ENCODE measurements at regions not wholly inside any gene's neighbourhood (a gene's known extent, or its start where the extent isn't known, plus 50 kb on each side); places are given as distances from the start of the nearest gene placed in this dataset.

DNA sequence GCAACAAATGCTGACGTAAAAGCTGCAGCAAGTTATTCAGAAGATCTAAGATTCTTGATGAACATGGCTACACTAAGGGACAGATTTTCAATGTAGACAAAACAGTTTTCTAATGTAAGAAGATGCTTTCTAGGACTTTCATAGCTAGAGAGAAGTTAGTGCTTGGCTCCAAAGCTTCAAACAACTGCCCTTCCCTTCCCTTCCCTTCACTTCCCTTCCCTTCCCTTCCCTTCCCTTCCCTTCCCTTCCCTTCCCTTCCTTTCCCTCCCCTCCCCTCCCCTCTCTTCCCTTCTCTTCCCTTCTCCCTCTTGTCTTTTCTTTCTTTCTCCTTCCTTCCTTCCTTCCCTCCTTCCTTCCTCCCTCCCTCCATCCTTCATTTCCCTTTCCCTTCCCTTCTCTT is 365.3 kb upstream of the ADGRL4 start:
- CTCF ChIA-PET, result no interaction called here
- intact Hi-C loops (cut with micrococcal nuclease; ENCODE audit: unreplicated experiment) (no loop called here), in situ Hi-C loops (cut with HindIII; ENCODE audit: low pct_unique_long_range_greater_than_20kb, low sequenced_read_pairs) (no loop called here)
- Histone ChIP-seq H3K9me3 (ENCODE audit: control insufficient read depth, insufficient read depth, low read depth, low read length) (no peaks in the 10 kb centered on the region), H3K27me3 (ENCODE audit: control insufficient read depth, insufficient read depth, low read length) (no peaks in the 10 kb centered on the region), H3K4me3 (ENCODE audit: low read depth in 2 of 2, low read length in 2 of 2) (no peak overlapping the region), H3K27ac (ENCODE audit: low read length) (no peak overlapping the region), H3K36me3 (ENCODE audit: control insufficient read depth, insufficient read depth, low read length) (no peaks in the 10 kb centered on the region), H3K4me1 (ENCODE audit: control insufficient read depth, insufficient read depth, low read length) (no peaks in the 10 kb centered on the region)
- no TSS peak for BruUV-seq (replicated peaks)
- no peak for DNase-seq (ENCODE audit: low read depth, low spot score)
- POLR2A ChIA-PET, result no interaction called here
- TF ChIP-seq, protein P1, sequence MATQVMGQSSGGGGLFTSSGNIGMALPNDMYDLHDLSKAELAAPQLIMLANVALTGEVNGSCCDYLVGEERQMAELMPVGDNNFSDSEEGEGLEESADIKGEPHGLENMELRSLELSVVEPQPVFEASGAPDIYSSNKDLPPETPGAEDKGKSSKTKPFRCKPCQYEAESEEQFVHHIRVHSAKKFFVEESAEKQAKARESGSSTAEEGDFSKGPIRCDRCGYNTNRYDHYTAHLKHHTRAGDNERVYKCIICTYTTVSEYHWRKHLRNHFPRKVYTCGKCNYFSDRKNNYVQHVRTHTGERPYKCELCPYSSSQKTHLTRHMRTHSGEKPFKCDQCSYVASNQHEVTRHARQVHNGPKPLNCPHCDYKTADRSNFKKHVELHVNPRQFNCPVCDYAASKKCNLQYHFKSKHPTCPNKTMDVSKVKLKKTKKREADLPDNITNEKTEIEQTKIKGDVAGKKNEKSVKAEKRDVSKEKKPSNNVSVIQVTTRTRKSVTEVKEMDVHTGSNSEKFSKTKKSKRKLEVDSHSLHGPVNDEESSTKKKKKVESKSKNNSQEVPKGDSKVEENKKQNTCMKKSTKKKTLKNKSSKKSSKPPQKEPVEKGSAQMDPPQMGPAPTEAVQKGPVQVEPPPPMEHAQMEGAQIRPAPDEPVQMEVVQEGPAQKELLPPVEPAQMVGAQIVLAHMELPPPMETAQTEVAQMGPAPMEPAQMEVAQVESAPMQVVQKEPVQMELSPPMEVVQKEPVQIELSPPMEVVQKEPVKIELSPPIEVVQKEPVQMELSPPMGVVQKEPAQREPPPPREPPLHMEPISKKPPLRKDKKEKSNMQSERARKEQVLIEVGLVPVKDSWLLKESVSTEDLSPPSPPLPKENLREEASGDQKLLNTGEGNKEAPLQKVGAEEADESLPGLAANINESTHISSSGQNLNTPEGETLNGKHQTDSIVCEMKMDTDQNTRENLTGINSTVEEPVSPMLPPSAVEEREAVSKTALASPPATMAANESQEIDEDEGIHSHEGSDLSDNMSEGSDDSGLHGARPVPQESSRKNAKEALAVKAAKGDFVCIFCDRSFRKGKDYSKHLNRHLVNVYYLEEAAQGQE (IDR thresholded peaks at IDR 0.05; ENCODE audit: insufficient read depth in 1 of 2, low read depth in 2 of 2, low read length in 1 of 2), result no peak
- TF ChIP-seq, protein P2, sequence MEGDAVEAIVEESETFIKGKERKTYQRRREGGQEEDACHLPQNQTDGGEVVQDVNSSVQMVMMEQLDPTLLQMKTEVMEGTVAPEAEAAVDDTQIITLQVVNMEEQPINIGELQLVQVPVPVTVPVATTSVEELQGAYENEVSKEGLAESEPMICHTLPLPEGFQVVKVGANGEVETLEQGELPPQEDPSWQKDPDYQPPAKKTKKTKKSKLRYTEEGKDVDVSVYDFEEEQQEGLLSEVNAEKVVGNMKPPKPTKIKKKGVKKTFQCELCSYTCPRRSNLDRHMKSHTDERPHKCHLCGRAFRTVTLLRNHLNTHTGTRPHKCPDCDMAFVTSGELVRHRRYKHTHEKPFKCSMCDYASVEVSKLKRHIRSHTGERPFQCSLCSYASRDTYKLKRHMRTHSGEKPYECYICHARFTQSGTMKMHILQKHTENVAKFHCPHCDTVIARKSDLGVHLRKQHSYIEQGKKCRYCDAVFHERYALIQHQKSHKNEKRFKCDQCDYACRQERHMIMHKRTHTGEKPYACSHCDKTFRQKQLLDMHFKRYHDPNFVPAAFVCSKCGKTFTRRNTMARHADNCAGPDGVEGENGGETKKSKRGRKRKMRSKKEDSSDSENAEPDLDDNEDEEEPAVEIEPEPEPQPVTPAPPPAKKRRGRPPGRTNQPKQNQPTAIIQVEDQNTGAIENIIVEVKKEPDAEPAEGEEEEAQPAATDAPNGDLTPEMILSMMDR (IDR thresholded peaks at IDR 0.05), result no peak
- TF ChIP-seq TCF7L2 (IDR thresholded peaks at IDR 0.05; ENCODE audit: low read depth, low read length), result no peak
- no peak for TF ChIP-seq POLR2AphosphoS5 (IDR thresholded peaks at IDR 0.05; ENCODE audit: low read depth, low read length)
- no peak for TF ChIP-seq SIN3A (IDR thresholded peaks at IDR 0.05; ENCODE audit: borderline replicate concordance, insufficient read depth, low read depth, low read length)
- no peak for ATAC-seq

DNA sequence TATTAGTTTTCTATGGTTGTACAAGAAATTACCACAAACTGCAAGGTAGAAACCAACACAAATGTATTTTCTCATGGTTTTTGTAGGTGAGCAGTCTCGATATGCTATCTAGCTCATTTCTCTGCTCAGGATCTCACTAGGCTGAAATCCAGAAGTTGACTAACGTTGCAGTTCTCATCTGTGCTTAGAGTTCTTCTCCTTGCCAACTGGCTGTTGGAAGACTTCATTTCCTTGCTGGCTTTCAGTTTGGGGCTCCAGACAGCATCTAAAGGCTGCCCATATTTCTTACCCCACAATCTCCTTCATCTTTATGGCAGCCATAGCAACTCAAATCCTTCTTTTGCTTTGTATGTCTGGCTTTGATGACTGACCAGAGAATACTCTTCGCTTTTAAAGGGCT is 362.6 kb upstream of the ADGRL4 start:
- no peaks in the 10 kb centered on the region for H3K27me3 ChIP-seq (ENCODE audit: control insufficient read depth, insufficient read depth, low read length)
- TF ChIP-seq, protein P2 (IDR thresholded peaks at IDR 0.05), result no peak
- TF ChIP-seq TCF7L2 (IDR thresholded peaks at IDR 0.05; ENCODE audit: low read depth, low read length) (no peak), SIN3A (IDR thresholded peaks at IDR 0.05; ENCODE audit: borderline replicate concordance, insufficient read depth, low read depth, low read length) (no peak), POLR2AphosphoS5 (IDR thresholded peaks at IDR 0.05; ENCODE audit: low read depth, low read length) (no peak)
- TF ChIP-seq, protein P1 (IDR thresholded peaks at IDR 0.05; ENCODE audit: insufficient read depth in 1 of 2, low read depth in 2 of 2, low read length in 1 of 2), result no peak
- H3K27ac ChIP-seq (ENCODE audit: low read length), result no peak overlapping the region
- no peak for DNase-seq (ENCODE audit: low read depth, low spot score)
- ChIA-PET CTCF (no interaction called here), POLR2A (no interaction called here)
- in situ Hi-C loops (cut with HindIII; ENCODE audit: low pct_unique_long_range_greater_than_20kb, low sequenced_read_pairs) (no loop called here), intact Hi-C loops (cut with micrococcal nuclease; ENCODE audit: unreplicated experiment) (no loop called here)
- H3K4me3 ChIP-seq (ENCODE audit: low read depth in 2 of 2, low read length in 2 of 2), result no peak overlapping the region
- BruUV-seq (replicated peaks), result no TSS peak
- H3K4me1 ChIP-seq (ENCODE audit: control insufficient read depth, insufficient read depth, low read length), result no peaks in the 10 kb centered on the region
- H3K9me3 ChIP-seq (ENCODE audit: control insufficient read depth, insufficient read depth, low read depth, low read length), result no peaks in the 10 kb centered on the region
- no peak for ATAC-seq
- no peaks in the 10 kb centered on the region for H3K36me3 ChIP-seq (ENCODE audit: control insufficient read depth, insufficient read depth, low read length)

Data from Panc1 (cell line).